ENCODE measurements at regions not wholly inside any gene's neighbourhood (a gene's known extent, or its start where the extent isn't known, plus 50 kb on each side); places are given as distances from the start of the nearest gene placed in this dataset.

GRCh38 chr15:38898236-38898635, 333.6 kb upstream of the RASGRP1 start:
- no peak overlapping the region for H3K4me3 ChIP-seq (ENCODE audit: low read depth in 1 of 3, low read length in 3 of 3)
- DNase-seq (no peak), FAIRE-seq (no peak)
- 60 to 77% (median 70%) methylated on average over 1 of the region's 1 CpG for WGBS, 3 donors
- no peaks in the 10 kb centered on the region for H3K27me3 ChIP-seq (ENCODE audit: control insufficient read depth in 3 of 3, insufficient read depth in 3 of 3, low read length in 3 of 3)
- no peak overlapping the region for H3K27ac ChIP-seq (ENCODE audit: low read depth in 1 of 3, low read length in 2 of 3)
- peaks cover 0 to 8% (median 0%) of the 10 kb centered on the region in 3 donors for H3K4me1 ChIP-seq (ENCODE audit: control insufficient read depth in 3 of 3, insufficient read depth in 2 of 3, low read depth in 1 of 3, low read length in 2 of 3)
- no peaks in the 10 kb centered on the region for H3K36me3 ChIP-seq (ENCODE audit: control insufficient read depth in 3 of 3, insufficient read depth in 2 of 3, low read depth in 1 of 3, low read length in 3 of 3)
- H3K9me3 ChIP-seq (ENCODE audit: control insufficient read depth in 2 of 2, insufficient read depth in 1 of 2, low read depth in 1 of 2, low read length in 1 of 2) = no peaks in the 10 kb centered on the region

- no peak for DNase-seq
- H3K4me3 ChIP-seq (ENCODE audit: low read depth in 1 of 3, low read length in 3 of 3) = no peak overlapping the region
- peaks cover 0 to 1% of the 10 kb centered on the region in 2 donors for H3K9me3 ChIP-seq (ENCODE audit: control insufficient read depth in 2 of 2, insufficient read depth in 1 of 2, low read depth in 1 of 2, low read length in 1 of 2)
- no peak for FAIRE-seq
- H3K27me3 ChIP-seq (ENCODE audit: control insufficient read depth in 3 of 3, insufficient read depth in 3 of 3, low read length in 3 of 3) = no peaks in the 10 kb centered on the region
- no peaks in the 10 kb centered on the region for H3K36me3 ChIP-seq (ENCODE audit: control insufficient read depth in 3 of 3, insufficient read depth in 2 of 3, low read depth in 1 of 3, low read length in 3 of 3)
- H3K27ac ChIP-seq (ENCODE audit: low read depth in 1 of 3, low read length in 2 of 3) = no peak overlapping the region
- peaks cover 0 to 5% (median 0%) of the 10 kb centered on the region in 3 donors for H3K4me1 ChIP-seq (ENCODE audit: control insufficient read depth in 3 of 3, insufficient read depth in 2 of 3, low read depth in 1 of 3, low read length in 2 of 3)
- 85 to 93% (median 90%) methylated on average over 2 of the region's 2 CpGs for WGBS, 3 donors
Observed at GRCh38 chr15:38899300-38899699, 334.7 kb upstream of the RASGRP1 start.

GRCh38 chr15:38904298-38904697, 339.7 kb upstream of the RASGRP1 start:
- FAIRE-seq (no peak), DNase-seq (no peak)
- Histone ChIP-seq H3K9me3 (ENCODE audit: control insufficient read depth in 2 of 2, insufficient read depth in 1 of 2, low read depth in 1 of 2, low read length in 1 of 2) (peaks cover 0 to 5% of the 10 kb centered on the region in 2 donors), H3K4me1 (ENCODE audit: control insufficient read depth in 3 of 3, insufficient read depth in 2 of 3, low read depth in 1 of 3, low read length in 2 of 3) (no peaks in the 10 kb centered on the region), H3K4me3 (ENCODE audit: low read depth in 1 of 3, low read length in 3 of 3) (no peak overlapping the region), H3K36me3 (ENCODE audit: control insufficient read depth in 3 of 3, insufficient read depth in 2 of 3, low read depth in 1 of 3, low read length in 3 of 3) (no peaks in the 10 kb centered on the region), H3K27me3 (ENCODE audit: control insufficient read depth in 3 of 3, insufficient read depth in 3 of 3, low read length in 3 of 3) (no peaks in the 10 kb centered on the region), H3K27ac (ENCODE audit: low read depth in 1 of 3, low read length in 2 of 3) (no peak overlapping the region)
- WGBS, 3 donors = 77 to 83% (median 81%) methylated on average over 4 of the region's 4 CpGs

GRCh38 chr15:38905632-38906031, 341.0 kb upstream of the RASGRP1 start:
- Histone ChIP-seq H3K36me3 (ENCODE audit: control insufficient read depth in 3 of 3, insufficient read depth in 2 of 3, low read depth in 1 of 3, low read length in 3 of 3) (no peaks in the 10 kb centered on the region), H3K4me1 (ENCODE audit: control insufficient read depth in 3 of 3, insufficient read depth in 2 of 3, low read depth in 1 of 3, low read length in 2 of 3) (no peaks in the 10 kb centered on the region), H3K27ac (ENCODE audit: low read depth in 1 of 3, low read length in 2 of 3) (no peak overlapping the region), H3K9me3 (ENCODE audit: control insufficient read depth in 2 of 2, insufficient read depth in 1 of 2, low read depth in 1 of 2, low read length in 1 of 2) (peaks cover 0 to 5% of the 10 kb centered on the region in 2 donors), H3K27me3 (ENCODE audit: control insufficient read depth in 3 of 3, insufficient read depth in 3 of 3, low read length in 3 of 3) (no peaks in the 10 kb centered on the region), H3K4me3 (ENCODE audit: low read depth in 1 of 3, low read length in 3 of 3) (no peak overlapping the region)
- WGBS, 3 donors = 48 to 68% (median 54%) methylated on average over 1 of the region's 1 CpG
- FAIRE-seq (no peak), DNase-seq (no peak)

- no peaks in the 10 kb centered on the region for H3K9me3 ChIP-seq (ENCODE audit: control insufficient read depth in 2 of 2, insufficient read depth in 1 of 2, low read depth in 1 of 2, low read length in 1 of 2)
- 88 to 97% (median 95%) methylated on average over 2 of the region's 2 CpGs for whole genome bisulfite sequencing, 3 donors
- H3K36me3 ChIP-seq (ENCODE audit: control insufficient read depth in 3 of 3, insufficient read depth in 2 of 3, low read depth in 1 of 3, low read length in 3 of 3) = no peaks in the 10 kb centered on the region
- H3K27ac ChIP-seq (ENCODE audit: low read depth in 1 of 3, low read length in 2 of 3) = no peak overlapping the region
- no peaks in the 10 kb centered on the region for H3K4me1 ChIP-seq (ENCODE audit: control insufficient read depth in 3 of 3, insufficient read depth in 2 of 3, low read depth in 1 of 3, low read length in 2 of 3)
- H3K27me3 ChIP-seq (ENCODE audit: control insufficient read depth in 3 of 3, insufficient read depth in 3 of 3, low read length in 3 of 3) = no peaks in the 10 kb centered on the region
- no peak for DNase-seq
- H3K4me3 ChIP-seq (ENCODE audit: low read depth in 1 of 3, low read length in 3 of 3) = no peak overlapping the region
- no peak for FAIRE-seq
Observed at GRCh38 chr15:38920966-38921365, 356.4 kb upstream of the RASGRP1 start.

GRCh38 chr15:38921471-38921870, 356.9 kb upstream of the RASGRP1 start:
- Histone ChIP-seq H3K36me3 (ENCODE audit: control insufficient read depth in 3 of 3, insufficient read depth in 2 of 3, low read depth in 1 of 3, low read length in 3 of 3) (no peaks in the 10 kb centered on the region), H3K9me3 (ENCODE audit: control insufficient read depth in 2 of 2, insufficient read depth in 1 of 2, low read depth in 1 of 2, low read length in 1 of 2) (no peaks in the 10 kb centered on the region), H3K4me3 (ENCODE audit: low read depth in 1 of 3, low read length in 3 of 3) (no peak overlapping the region), H3K27ac (ENCODE audit: low read depth in 1 of 3, low read length in 2 of 3) (no peak overlapping the region), H3K4me1 (ENCODE audit: control insufficient read depth in 3 of 3, insufficient read depth in 2 of 3, low read depth in 1 of 3, low read length in 2 of 3) (no peaks in the 10 kb centered on the region), H3K27me3 (ENCODE audit: control insufficient read depth in 3 of 3, insufficient read depth in 3 of 3, low read length in 3 of 3) (no peaks in the 10 kb centered on the region)
- 40 to 69% (median 59%) methylated on average over 2 of the region's 2 CpGs for WGBS, 3 donors
- FAIRE-seq (no peak), DNase-seq (no peak)

- Histone ChIP-seq H3K27ac (ENCODE audit: low read depth in 1 of 3, low read length in 2 of 3) (no peak overlapping the region), H3K9me3 (ENCODE audit: control insufficient read depth in 2 of 2, insufficient read depth in 1 of 2, low read depth in 1 of 2, low read length in 1 of 2) (no peaks in the 10 kb centered on the region), H3K36me3 (ENCODE audit: control insufficient read depth in 3 of 3, insufficient read depth in 2 of 3, low read depth in 1 of 3, low read length in 3 of 3) (no peaks in the 10 kb centered on the region), H3K4me1 (ENCODE audit: control insufficient read depth in 3 of 3, insufficient read depth in 2 of 3, low read depth in 1 of 3, low read length in 2 of 3) (no peaks in the 10 kb centered on the region), H3K27me3 (ENCODE audit: control insufficient read depth in 3 of 3, insufficient read depth in 3 of 3, low read length in 3 of 3) (no peaks in the 10 kb centered on the region), H3K4me3 (ENCODE audit: low read depth in 1 of 3, low read length in 3 of 3) (no peak overlapping the region)
- FAIRE-seq (no peak), DNase-seq (no peak)
- 39 to 50% (median 46%) methylated on average over 1 of the region's 1 CpG for WGBS, 3 donors
Observed at GRCh38 chr15:38928431-38928830, 363.8 kb upstream of the RASGRP1 start.

- H3K27ac ChIP-seq (ENCODE audit: low read depth in 1 of 3, low read length in 2 of 3) = no peak overlapping the region
- H3K9me3 ChIP-seq (ENCODE audit: control insufficient read depth in 2 of 2, insufficient read depth in 1 of 2, low read depth in 1 of 2, low read length in 1 of 2) = no peaks in the 10 kb centered on the region
- H3K4me1 ChIP-seq (ENCODE audit: control insufficient read depth in 3 of 3, insufficient read depth in 2 of 3, low read depth in 1 of 3, low read length in 2 of 3) = no peaks in the 10 kb centered on the region
- FAIRE-seq = no peak
- H3K27me3 ChIP-seq (ENCODE audit: control insufficient read depth in 3 of 3, insufficient read depth in 3 of 3, low read length in 3 of 3) = no peaks in the 10 kb centered on the region
- no peak for DNase-seq
- H3K36me3 ChIP-seq (ENCODE audit: control insufficient read depth in 3 of 3, insufficient read depth in 2 of 3, low read depth in 1 of 3, low read length in 3 of 3) = no peaks in the 10 kb centered on the region
- 95 to 97% (median 96%) methylated on average over 9 of the region's 9 CpGs for WGBS, 3 donors
- H3K4me3 ChIP-seq (ENCODE audit: low read depth in 1 of 3, low read length in 3 of 3) = no peak overlapping the region
Observed at GRCh38 chr15:38930851-38931572, 366.4 kb upstream of the RASGRP1 start.

Data from small intestine (tissue), 7 donors.